Amniotic epithelial cell (primary cell): ENCODE measurements at regions not wholly inside any gene's neighbourhood (a gene's known extent, or its start where the extent isn't known, plus 50 kb on each side); places are given as distances from the start of the nearest gene placed in this dataset.
A peak's percentile ranks its signal among the peaks of the same experiment; 100 is the strongest.
"Not testable (repeated sequence)": the region's sequence is repeated elsewhere in the genome, so short reads cannot be mapped to it uniquely, and the experiment has no call there.

Experiments
- DNase-seq: peaks from one replicate; pipeline ENCODE4 v3.0.0-alpha.2; 2010; ENCODE audit warnings: low read depth

DNA sequence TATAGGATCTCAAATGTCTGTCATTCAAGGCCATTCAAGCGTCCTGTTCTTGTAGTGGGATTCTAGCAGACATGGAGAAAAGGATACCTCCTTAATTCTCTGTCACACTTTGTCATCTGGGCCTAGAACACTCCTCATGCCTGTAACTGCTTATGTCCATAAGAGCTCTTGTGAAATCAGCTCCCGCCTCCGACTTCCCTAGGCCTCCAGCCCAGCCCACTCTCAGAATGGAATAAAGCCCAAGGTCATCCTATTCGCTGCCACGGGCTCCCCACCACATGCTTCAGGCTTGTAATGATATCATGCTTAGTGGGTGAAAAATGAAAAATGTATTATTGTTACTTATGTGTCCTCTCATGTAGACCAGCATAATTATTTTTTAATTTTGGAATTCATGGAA, 632.5 kb downstream of the ISL1 start:
- peak; percentile 18 for DNase-seq

DNA sequence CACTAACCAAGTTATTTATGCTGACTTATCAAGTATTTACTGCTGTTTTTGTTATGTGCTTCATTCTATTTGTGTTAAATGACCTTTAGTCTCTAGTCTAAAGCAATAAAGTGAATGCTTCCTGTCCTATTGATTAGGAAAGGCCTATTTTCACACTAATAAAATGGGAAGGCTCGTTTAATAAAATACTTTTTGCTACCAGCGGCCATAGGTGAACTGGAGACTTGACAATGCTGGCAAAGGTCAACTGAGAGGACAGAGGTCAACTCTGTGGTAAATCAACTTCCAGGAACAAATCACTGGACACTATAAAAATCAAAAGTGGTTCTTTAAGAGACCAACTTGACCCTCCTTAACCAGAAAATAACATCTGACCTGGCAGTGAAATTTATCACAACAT, 634.3 kb downstream of the ISL1 start:
- no peak for DNase-seq

DNA sequence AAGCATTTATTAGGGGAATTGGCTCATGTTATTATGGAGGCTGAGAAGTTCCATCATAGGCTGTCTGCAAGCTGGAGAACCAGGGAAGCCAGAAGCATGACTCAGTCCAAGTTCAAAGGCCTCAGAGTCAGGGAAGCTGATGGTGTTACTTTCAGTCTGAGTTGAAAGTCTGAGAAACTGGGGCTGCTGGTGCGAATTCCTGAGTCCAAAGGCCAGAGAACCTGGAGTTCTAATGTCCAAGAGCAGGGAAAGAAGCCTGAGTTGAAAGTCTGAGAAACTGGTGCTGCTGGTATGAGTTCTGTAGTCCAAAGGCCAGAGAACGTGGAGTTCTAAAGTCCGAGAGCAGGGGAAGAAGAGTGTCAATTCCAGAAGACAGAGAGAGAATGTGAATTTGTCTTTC, 641.1 kb downstream of the ISL1 start:
- no peak for DNase-seq

DNA sequence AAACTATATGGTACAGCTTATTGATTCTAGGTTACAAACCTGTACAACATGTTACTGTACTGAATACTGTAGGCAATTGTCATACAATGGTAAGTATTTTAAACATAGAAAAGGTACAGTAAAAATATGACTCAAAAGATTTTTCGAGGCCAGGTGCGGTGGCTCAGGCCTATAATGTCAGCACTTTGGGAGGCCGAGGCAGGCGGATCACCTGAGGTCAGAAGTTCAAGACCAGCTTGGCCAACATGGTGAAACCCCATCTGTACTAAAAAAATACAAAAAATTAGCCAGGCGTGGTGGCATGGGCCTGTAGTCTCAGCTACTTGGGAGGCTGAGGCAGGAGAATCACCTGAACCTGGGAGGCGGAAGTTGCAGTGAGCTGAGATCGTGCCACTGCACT, 646.6 kb downstream of the ISL1 start:
- not testable (repeated sequence) for DNase-seq

DNA sequence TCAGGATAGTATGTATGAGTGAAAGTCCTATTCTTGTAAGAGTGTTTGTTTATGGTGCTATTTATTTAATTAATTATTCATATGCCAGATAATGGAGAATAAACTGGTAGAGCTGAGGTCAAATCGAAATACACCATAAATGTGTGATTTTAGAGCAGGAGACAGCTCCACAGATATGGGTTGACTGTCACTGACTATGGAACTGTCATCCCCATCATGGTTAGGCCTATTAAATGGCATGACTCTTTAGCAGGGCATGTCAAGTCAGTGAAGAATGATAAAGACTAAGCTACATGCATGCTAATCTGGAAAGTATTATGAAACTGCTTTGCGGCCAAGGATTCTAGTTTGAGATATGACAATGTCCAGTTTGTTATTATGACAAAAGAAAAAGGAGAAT, 658.6 kb downstream of the ISL1 start:
- DNase-seq, result no peak

DNA sequence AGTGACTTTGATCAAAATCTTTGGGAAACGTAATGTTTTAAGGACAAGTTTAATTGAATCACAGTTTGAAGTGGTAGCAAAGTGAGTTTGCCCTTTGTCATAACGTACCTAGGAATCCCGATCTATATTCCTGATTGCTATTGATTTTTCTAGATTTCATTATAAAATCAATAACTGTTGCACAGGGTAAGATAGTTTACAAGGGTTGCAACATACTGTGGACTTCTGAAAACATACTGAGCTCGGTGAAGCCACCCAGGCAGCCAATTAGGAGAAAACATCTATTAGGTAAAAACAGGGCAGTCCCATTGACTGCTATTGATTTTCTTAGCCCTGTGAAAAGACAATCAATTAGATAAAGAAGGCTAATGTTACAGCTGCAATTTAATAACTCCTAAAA, 659.9 kb downstream of the ISL1 start:
- DNase-seq, result no peak

DNA sequence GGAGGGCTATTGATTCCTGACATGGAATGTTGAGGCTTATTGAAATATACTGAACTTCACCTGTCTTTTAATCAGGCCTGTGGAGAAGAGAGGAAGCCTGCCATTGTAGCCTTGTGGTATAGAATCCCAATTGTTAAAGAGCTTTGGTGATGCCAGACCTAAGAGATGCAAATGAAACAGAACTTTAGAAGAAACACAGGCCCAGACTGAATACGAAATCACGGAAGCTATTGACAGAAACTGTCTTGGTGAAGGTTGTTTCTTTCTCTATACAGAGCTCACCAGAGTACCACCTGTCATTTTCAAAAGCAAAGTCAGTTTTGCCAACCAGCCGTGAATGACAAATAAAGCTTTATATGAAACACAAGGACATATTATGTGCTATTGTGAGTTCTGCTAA, 660.3 kb downstream of the ISL1 start:
- DNase-seq, result no peak

DNA sequence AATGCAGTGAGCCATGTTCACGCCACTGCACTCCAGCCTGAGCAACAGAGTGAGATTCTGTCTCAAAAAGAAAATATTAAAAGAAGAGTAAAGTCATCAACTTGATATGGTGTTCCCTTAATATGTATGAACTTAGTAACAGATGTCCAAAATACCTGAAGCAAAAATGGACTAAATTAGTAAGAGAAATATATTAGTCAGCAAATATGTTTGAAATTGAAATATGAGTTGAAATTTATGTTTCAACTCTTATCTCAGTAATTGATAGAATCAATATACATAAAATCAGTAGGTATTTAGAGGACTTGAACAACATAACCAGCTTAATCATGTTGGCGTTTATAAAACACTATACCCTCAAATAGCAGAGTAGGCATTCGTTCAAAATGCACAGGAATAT, 668.5 kb downstream of the ISL1 start:
- DNase-seq, result no peak

DNA sequence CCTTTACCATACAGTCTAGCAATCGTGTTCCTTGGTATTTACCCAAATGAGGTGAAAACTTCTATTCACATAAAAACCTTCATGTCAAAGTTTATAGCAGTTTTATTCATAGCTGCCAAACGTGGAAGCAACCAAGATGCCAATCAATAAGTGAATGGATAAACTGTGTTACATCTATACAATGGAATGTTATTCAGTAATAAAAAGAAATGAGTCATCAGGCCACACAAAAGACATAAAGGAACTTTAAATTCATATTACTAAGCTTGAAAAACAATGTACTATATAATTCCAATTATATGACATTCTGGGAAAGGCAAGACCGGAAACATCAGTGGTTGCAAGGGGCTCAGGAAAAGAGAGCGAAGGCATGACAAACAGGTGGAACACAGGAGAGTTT, 679.9 kb downstream of the ISL1 start:
- no peak for DNase-seq

DNA sequence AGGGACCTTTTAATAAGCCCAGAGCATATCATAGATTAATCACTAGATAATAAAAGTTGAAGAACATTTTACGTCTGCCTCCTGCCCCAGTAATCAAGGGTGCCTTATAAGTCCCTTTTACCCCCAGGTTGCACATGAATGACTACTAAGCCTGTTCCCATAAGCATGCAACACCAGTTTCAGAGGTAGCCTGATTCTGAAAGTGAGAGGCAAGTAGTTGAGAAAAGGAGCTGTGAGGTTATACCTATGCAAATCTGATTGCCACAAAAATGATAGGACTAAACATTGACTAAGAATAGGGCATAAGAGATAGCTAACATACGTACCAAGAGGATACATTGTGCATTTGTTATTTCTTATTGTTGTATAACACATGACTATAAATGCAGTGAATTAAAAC, 681.9 kb downstream of the ISL1 start:
- DNase-seq, result no peak

DNA sequence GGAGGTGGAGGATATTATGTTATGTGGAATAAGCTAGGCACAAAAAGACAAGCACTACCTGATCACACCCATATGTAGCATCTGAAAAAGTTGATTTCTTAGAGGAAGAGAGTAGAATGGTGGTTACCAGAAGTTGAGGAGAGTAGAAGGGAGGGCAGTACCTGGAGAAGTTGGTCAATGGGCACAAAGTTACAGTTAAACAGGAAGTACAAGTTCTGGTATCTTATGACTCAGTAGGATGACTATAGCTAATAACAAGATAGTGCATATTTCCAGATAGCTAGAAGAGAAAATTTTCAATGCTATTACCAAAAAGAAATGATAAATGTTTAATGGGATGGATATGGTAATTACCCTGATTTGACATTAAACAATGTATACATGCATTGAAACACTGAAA, 686.7 kb downstream of the ISL1 start:
- no peak for DNase-seq

DNA sequence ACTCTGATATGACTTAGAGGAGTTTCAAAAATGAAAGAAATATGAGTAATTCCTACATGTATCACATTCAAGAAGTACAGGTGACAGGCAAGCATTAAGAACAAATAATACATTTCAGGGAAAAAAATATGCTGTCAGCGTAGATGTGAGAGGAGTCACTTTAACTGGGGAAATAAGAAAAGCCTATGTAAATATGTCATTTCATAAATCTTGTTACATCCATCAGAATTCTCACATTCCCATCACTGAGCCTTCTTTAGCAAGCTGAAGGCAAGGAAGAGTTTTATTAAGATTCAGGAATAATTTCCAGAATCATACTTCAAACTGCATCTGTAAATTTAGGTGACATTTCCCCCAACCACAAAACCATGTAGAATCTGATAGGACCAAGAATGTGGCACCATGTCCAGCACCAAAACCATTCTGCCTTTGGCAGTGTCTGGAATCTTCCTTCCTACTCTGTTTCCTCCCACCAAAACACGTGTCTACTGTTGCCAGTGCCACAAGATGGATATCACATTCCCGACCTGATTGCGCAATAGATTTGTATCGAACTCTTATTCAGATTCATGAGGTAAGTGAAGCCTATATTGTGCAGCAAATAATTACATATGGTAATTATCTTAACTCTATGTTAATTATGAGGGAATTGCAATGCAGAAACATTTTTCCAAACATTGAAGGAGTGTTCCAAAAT, 690.9 kb downstream of the ISL1 start:
- no peak for DNase-seq

DNA sequence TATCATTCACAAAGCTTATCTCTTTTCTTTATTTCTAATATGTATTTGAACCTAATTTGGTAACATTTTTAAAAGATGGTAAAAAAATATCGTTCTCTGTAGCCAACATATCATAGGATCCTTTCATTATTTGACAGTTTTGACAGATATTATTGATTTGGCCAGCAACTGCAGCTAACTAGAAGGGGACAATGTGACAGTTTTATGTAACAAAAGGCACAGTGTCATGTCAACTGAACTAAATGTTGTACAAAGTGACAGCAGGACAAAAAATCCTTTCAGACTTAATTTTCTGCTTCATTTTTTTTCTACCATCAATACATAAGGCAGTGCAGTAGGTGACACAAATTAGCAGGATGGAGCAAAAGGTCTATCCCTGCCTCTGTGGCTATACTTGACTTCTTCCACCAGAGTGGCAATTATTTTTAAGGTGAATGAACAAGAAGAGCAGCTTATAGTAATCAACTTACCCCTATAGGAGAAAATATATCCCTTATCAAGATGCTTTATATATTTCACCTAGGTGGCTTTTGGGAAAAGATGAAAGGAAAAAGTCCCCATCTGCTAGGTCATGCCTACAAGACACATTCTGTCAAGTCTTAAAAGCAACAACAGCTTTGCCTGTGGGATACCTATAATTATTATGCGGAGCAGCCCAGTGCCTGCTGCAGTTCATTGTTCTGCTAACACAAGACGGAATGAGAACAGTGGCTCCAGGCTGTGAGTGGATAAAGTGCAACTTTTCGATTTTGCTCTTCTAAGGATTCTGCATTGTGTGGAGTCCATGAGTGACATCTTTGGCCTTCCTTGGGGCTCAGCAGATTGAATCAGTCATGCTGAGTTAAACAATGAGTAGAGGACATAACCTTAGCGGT, 694.9 kb downstream of the ISL1 start:
- DNase-seq, result no peak

DNA sequence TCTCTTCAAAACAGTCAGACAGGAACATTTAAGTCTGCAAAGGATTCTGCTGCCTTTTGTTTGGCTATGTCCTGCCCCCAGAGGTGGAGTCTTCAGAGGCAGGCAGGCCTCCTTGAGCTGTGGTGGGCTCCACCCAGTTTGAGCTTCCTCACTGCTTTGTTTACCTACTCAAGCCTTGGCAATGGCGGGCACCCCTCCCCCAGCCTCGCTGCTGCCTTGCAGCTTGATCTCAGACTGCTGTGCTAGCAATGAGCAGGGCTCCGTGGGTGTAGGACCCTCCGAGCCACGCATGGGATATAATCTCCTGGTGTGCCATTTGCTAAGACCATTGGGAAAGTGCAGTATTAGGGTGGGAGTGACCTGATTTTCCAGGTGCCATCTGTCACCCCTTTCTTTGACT, 685.4 kb upstream of the ITGA1 start:
- DNase-seq, result not testable (repeated sequence)

DNA sequence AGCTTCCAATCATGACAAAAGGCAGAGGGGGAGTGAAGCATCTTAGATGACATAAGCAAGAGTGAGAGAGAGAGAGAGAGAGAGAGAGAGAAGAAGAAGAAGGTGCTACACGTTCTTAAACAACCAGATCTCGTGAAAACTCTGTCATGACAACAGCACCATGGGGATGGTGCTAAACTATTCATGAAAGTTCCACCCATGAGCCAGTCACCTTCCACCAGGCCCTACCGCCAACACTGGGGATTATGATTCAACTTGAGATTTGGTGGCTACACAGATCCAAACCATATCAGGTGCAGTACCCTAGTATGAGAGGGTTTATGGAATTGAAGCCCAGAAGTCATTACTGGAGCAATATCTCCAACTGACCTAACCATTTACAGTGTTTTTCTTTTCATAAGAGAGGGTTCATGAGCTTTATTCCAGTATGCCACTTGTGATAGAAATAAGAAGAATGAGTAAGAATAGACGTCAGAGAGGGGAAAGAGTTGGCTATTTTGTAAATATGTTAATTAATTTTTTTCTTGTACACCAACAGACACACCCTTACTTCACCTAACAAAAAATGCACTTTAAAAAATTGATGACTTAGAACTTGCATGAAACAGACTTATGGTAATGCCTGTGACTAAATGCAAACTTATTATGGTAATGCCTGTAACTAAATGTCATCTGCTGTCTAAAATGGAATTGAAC, 680.4 kb upstream of the ITGA1 start:
- DNase-seq, result no peak

DNA sequence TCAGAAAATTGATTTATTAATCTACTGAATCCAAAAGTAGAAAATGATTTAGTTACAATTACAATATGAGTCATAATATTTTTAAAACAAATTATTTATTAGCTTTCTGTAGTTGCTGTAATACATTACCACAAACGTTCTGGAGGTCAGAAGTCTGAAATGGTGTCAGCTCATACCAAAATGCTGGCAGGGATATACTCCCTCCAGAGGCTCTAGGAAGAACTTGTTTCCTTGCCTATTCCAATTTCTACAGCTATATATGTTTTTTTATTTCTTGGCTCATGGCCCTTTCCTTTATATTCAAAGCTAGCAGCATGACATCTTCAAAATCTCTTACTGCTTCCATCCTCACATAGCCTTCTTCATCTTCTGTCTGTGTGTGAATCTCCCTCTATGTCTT, 667.9 kb upstream of the ITGA1 start:
- DNase-seq, result no peak

DNA sequence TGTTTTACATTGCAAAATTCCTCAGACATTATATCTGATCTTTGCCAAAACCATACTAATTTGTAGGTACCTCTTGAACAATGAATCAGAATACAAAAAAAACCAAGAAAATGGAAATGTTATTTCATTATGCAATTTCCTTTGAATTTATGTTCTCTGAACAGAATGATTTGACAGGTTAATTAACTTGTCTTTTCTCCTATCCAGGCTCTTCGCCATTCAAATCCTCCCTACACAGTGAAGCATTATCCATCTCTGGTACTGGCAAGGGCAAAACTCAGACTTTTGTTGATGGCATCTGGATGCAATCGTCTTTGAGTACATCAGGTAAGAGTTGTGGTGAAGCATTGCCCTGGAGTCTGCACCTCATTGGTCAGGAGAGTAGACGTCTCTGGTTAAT, 655.7 kb upstream of the ITGA1 start:
- DNase-seq, result no peak

DNA sequence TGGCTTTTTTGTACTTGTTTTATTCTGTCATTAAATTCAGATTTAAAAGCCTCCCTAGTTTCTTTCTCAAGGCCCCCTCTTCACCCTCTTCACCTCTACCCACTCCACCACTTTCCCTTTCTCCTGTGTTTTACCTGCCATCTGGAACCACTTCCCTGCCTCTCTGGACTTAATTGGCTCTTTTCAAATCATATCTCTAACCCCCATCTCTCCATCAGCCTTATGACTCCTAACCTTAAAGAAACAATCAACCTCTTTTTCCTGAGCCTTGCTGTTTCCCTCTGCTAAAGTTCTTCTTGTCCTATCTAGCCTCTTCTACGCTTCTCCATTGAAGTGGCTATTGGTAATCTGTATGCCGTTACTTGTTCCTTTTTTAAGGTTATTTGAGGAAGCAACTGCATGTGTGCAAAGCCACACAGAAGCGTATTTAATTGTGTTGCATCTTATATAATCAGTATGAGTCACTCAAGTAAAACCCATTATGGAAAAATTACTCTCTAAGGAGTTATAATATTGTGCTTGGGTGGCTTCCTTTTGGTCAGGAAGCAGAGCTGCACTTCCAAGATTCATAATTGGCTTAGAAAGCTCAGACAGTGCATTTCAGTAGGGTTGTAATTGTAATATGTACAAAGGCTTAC, 653.6 kb upstream of the ITGA1 start:
- DNase-seq, result no peak

DNA sequence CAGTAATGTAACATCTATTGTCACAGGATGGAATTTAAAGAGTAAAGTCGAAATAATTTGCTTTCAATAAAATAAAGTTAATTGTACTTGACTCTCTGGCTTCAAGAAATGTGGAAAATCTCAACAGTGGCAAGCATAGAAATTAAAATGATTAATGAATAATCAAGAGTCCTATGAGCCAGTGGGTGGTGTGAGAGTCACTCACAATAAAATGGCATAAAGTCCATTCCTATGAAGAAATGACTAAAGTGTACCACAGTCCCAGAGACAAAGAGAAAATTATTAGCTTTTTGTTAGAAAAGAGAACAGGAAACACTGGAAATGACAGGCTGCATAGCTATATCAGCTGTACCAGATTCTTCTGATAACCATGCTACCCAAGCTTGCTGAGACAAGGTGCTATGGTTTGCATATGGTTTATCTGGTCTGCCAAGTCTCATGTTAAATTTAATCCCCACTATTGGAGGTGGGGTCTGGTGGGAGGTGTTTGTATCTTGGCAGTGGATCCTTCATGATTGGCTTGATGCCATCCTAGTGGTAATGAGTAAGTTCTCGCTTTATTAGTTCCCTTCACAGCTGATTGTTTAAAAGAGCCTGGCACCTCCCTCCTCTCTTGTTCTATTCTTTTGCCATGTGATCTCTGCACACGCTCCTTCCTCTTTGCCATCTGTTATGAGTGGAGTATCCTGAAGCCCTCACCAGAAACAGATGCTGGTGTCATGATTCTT, 647.7 kb upstream of the ITGA1 start:
- DNase-seq, result no peak

DNA sequence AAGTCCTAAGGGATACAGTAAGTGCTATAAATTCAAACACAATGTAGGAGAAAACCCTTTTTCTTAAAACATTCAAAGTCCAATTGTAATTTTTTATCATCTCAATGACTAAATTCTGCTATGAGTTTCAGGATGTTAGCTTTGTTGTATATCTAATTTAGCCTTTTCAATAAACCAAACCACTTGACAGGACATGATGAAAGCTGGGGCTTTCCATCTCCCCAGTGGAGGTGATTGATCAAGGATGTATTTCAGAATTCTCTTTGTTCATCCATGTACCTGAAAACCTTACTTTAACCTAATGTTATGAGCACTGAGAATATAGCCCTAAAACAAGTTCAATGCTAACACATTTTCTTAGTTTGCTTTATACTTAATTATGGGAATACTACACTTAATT, 639.0 kb upstream of the ITGA1 start:
- no peak for DNase-seq

DNA sequence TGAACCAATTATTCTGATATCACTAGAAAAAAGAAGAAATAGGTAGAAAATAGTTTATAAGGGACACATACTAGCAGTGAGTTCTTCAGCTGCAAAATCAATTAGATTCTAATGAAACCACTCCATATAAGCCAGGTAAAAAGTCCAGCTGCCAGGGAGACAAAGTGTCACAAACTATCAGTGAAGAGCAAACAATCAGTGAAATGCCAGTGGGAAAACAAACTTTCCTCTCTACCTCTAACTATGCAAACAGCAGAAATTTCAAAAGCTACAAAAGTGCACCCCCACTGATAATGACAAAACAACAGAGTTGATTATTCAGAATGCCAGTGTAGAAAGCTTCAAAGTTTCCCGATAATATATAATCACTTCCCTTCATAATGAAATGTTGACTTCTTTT, 637.2 kb upstream of the ITGA1 start:
- no peak for DNase-seq

DNA sequence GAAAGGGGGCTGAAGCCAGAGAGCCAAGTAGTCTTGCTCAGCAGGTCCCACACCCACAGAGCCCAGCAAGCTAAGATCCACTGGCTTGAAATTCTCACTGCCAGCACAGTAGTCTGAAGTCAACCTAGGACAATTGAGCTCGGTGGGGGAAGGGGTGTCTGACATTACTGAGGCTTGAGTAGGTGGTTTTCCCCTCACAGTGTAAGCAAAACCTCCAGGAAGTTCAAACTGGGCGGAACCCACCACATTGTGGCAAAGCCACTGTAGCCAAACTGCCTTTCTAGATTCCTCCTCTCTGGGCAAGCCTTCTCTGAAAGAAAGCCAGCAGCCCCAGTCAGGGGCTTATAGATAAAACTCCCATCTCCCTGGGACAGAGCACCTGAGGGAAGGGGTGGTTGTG, 630.9 kb upstream of the ITGA1 start:
- DNase-seq, result not testable (repeated sequence)
